K562 (cell line): ENCODE measurements at regions not wholly inside any gene's neighbourhood (a gene's known extent, or its start where the extent isn't known, plus 50 kb on each side); places are given as distances from the start of the nearest gene placed in this dataset.

ENCODE experiments used
- ARNT ChIP-seq, 2 experiments: fragments of 450-650 bp; IDR thresholded peaks; 2 replicates each; pipeline ENCODE4 v1.6.1; 2016; ENCODE audit warnings: mild to moderate bottlenecking in 1 of 2
- CTCF ChIP-seq, 3 experiments: IDR thresholded peaks in 2 of 3; conservative IDR thresholded peaks in 1 of 3; 2 replicates each; pipeline ENCODE4 v1.5.1; 2011 to 2012; ENCODE audit warnings: low read length in 3 of 3, mild to moderate bottlenecking in 3 of 3, control low read depth in 2 of 3, improper control_type of control experiment in 1 of 3, inconsistent platforms in 1 of 3, low read depth in 1 of 3, mixed read lengths in 1 of 3, moderate library complexity in 1 of 3; ENCODE audit not compliant: insufficient read depth in 2 of 3
- GATAD2B ChIP-seq: fragments of 450-650 bp; IDR thresholded peaks from 2 replicates; pipeline ENCODE4 v1.6.1; 2017; ENCODE audit warnings: mild to moderate bottlenecking, borderline replicate concordance
- MED1 ChIP-seq: sonication (generic); formaldehyde crosslinking; IDR thresholded peaks from 2 replicates; pipeline ENCODE4 v1.8.1; 2023; ENCODE audit warnings: missing genetic modification reagents, borderline replicate concordance
- SMARCB1 ChIP-seq: IDR thresholded peaks from 2 replicates; pipeline ENCODE4 v1.6.1; 2011; ENCODE audit warnings: improper control_type of control experiment, low read depth; ENCODE audit not compliant: insufficient read length
- ZFP1 ChIP-seq: fragments of 450-650 bp; formaldehyde crosslinking; IDR thresholded peaks from 2 replicates; pipeline ENCODE4 v1.4.0; 2020; ENCODE audit warnings: mild to moderate bottlenecking, mixed read lengths
- ZNF232 ChIP-seq: sonication (generic); formaldehyde crosslinking; IDR thresholded peaks from 2 replicates; pipeline ENCODE4 v1.8.0; 2022; ENCODE audit warnings: mild to moderate bottlenecking, missing genetic modification reagents
- ZZZ3 ChIP-seq: fragments of 450-650 bp; IDR thresholded peaks from 2 replicates; pipeline ENCODE4 v1.6.1; 2016; ENCODE audit warnings: antibody characterized with exemption, mild to moderate bottlenecking, moderate library complexity
- TF ChIP-seq, protein P1 (sequence below), 2 experiments: fragments of 450-650 bp; IDR thresholded peaks; 2 replicates each; pipeline ENCODE4 v1.6.1; 2016
- TF ChIP-seq, protein P2 (sequence below): sonication (generic); formaldehyde crosslinking; IDR thresholded peaks from 2 replicates; pipeline ENCODE4 v1.9.0; 2022; ENCODE audit warnings: mild to moderate bottlenecking, missing genetic modification reagents

GRCh38 chr3:127482216-127483004 is 108.1 kb downstream of the TPRA1 start:
- TF ChIP-seq CTCF (IDR thresholded peaks at IDR 0.05 in 2 of 3, conservative IDR thresholded peaks at IDR 0.05 in 1 of 3; ENCODE audit: insufficient read depth in 2 of 3, low read depth in 1 of 3, low read length in 3 of 3) (no peak), ZZZ3 (no peak), SMARCB1 (no peak), ZNF232 (CRISPR knock-in tag) (no peak), MED1 (CRISPR knock-in tag) (no peak), ZFP1 (CRISPR knock-in tag) (no peak), GATAD2B (no peak), ARNT (IDR thresholded peaks at IDR 0.05) (no peak)
- TF ChIP-seq, protein P1, sequence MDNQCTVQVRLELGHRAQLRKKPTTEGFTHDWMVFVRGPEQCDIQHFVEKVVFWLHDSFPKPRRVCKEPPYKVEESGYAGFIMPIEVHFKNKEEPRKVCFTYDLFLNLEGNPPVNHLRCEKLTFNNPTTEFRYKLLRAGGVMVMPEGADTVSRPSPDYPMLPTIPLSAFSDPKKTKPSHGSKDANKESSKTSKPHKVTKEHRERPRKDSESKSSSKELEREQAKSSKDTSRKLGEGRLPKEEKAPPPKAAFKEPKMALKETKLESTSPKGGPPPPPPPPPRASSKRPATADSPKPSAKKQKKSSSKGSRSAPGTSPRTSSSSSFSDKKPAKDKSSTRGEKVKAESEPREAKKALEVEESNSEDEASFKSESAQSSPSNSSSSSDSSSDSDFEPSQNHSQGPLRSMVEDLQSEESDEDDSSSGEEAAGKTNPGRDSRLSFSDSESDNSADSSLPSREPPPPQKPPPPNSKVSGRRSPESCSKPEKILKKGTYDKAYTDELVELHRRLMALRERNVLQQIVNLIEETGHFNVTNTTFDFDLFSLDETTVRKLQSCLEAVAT (IDR thresholded peaks at IDR 0.05), result no peak
- TF ChIP-seq, protein P2, sequence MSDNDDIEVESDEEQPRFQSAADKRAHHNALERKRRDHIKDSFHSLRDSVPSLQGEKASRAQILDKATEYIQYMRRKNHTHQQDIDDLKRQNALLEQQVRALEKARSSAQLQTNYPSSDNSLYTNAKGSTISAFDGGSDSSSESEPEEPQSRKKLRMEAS, result no peak
